ENCODE measurements at regions not wholly inside any gene's neighbourhood (a gene's known extent, or its start where the extent isn't known, plus 50 kb on each side); places are given as distances from the start of the nearest gene placed in this dataset.
"Not testable (repeated sequence)": the region's sequence is repeated elsewhere in the genome, so short reads cannot be mapped to it uniquely, and the experiment has no call there.

DNA sequence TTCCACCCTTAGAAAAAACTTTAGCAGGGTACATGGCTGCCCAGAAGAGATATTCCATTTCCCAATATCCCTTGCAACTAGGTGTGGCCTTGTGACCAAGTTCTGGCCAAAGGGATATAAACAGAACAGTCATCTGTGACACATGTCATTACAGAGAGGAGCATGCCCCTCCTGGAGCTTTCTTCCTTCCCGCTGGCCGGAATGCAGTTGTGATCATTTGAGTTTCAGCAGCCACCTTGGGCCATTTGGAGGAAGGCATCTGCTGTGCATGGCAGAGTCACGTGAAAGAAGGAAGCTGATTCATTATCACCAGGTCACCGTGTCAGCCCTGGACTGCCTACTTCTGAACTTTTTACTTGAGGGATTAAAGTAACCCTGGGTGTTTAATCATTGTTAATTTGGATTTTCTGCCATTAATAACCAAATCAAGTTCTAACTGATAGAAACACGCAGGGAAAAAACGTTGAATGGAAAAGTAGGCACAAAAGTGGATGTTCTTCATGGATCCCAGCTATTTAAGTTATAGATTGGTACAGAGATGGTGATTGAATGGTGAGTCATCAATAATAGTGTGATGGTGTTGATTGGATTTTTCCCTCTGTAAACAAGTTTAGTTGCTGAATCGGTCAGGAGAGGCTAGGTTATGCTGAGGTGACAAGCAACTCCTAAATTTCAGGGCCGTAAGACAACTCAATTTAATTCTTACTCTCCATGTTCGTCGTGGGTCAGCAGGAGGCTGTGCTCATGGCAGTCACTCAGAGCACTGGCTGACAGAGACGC, 80.7 kb upstream of the CCDC167 start:
- DNase-seq (ENCODE audit: low read depth in 2 of 2), result no peak

DNA sequence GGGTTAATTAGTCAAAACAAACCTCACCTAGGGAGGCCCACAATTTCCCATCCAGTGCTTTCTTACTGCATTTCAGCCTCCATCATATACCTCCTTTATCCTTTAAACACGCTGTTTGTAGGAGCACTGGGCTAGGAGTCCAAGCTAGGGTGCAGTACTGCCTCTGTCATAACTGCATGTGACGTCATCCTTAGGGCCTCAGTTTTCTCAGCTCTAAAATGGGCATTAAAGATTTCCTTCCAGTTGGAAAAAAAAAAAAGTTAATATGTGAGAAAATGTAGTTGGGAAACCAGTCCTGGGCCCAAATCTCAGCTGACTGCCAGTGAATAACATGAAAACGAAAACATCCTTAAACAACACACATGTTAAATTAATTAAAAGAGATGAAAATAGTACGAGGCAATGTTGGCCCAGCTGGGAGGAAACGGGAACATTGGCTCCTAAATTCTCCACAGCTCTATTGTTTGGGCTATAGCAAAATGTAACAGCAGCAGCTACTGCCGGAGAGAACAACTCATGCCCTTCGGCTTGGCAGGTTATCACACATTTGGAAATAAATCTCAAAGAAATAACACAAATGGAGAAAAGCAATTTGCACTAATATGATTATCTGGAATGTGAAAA, 79.9 kb upstream of the CCDC167 start:
- DNase-seq (ENCODE audit: low read depth in 2 of 2), result no peak

- DNase-seq (ENCODE audit: low read depth in 2 of 2), result no peak
Observed at GRCh38 chr6:37578104-37578503, 78.4 kb upstream of the CCDC167 start.

DNA sequence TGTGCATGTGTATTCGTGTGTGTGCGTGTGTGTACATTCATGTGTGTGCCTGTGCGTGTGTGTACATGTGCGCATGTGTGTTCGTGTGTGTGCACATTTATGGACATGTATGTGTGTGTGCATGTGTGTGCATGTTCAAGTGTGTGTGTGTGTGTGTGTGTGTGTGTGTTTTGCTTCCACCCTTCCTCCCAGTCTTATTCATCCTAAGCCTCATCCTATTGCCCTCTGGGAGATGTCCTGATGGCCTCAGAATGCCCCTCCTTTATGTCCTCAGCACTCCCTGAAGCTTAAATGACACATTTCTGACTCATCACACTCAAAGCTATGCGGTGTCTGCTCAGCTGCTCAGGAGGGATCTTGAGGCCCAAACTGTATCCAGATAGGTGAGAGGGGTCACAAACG, 76.6 kb upstream of the CCDC167 start:
- DNase-seq (ENCODE audit: low read depth in 2 of 2), result no peak

DNA sequence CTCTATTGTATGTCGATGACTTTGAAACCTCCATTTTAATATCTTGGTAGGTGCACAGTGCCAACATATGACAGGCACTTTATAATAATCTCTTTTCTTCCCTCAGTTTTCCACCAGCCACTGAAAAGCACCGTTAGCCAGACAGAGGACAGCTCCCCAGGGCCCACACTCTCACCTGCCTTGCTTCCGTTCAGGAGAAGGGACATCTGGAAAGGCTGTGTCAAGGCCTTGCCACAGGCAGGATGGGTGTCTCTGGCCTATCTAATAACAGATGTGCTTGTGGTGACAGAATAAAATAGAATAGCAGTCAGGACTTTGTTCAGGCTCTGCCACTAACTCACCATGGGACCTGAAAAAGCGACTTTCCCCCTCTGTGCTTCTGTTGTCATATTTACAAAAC, 75.5 kb upstream of the CCDC167 start:
- no peak for DNase-seq (ENCODE audit: low read depth in 2 of 2)

- DNase-seq (ENCODE audit: low read depth in 2 of 2), result no peak
Observed at GRCh38 chr6:37572334-37572733, 72.6 kb upstream of the CCDC167 start.

DNA sequence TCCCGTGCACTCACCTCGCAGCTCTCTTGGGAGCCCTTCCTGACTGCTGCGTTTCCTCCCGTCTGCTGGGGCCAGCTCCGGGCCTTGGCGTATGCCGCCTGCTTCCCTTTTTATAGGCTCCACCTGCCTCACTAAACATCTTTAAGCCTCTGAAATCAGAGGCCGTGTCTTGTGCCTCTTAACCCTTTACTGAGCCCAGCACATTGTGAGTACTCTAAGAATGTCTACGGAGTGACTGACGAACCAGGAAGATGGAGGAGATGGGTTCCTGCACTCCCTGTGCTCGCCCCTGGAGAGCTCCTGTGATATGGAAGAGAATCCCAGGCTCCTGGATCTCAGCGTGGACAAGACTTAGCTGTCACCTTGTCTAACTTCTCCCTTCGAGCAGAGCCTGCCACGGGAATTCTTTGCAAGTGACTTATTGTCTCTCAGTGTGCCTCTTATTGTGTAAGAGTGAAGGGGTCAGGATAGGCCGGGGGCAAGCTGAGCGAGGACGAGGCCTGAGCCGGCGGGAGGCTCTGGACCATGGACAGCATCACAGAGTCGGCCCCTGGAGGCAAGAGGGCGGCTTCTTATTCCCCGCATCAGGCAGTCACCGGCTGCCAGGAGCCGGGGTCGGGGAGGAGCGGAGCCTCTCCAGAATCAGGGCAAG, 70.9 kb upstream of the CCDC167 start:
- no peak for DNase-seq (ENCODE audit: low read depth in 2 of 2)

- no peak for DNase-seq (ENCODE audit: low read depth in 2 of 2)
Observed at GRCh38 chr6:37569743-37570481, 70.2 kb upstream of the CCDC167 start.

DNA sequence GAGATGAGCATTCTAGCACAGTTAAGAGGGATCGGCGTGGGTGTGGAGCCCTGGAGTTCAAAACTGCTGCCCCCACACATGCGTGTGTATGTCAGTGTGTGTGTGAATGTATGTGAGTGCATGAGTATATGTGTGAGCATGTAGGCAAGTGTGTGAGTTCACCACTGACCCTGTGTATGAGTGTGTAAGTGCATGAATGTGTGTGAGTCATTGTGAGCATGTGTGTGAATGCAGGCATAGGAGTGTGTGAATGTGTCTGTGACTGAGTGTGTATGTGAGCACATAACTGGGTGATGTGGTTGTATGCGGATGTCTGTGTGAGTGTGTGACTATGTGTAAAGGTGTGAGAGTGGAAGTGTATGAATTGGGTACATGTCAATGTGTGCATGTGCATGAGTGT, 69.6 kb upstream of the CCDC167 start:
- DNase-seq (ENCODE audit: low read depth in 2 of 2), result no peak

DNA sequence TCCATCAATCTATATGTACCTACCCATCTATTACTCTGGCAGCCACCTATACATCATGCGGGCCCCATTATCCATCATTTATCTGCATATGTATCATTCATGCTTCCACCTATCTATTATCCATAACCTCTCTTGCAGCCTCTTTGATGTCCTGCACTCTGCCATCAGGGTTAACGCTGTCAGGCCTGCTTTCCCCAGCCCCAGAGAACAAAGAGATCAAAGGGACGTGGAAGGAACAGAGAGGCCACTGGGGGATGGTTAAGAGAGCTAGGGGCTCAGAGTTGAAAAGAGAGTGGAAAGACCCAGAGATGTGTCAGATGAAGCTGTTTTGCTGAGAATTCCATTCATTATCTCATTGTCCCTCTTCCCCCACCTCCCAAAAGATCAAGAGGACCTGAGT, 67.3 kb upstream of the CCDC167 start:
- DNase-seq (ENCODE audit: low read depth in 2 of 2), result no peak

GRCh38 chr6:37566111-37566949, 66.6 kb upstream of the CCDC167 start:
- DNase-seq (ENCODE audit: low read depth in 2 of 2), result peak; percentile 66 to 72

DNA sequence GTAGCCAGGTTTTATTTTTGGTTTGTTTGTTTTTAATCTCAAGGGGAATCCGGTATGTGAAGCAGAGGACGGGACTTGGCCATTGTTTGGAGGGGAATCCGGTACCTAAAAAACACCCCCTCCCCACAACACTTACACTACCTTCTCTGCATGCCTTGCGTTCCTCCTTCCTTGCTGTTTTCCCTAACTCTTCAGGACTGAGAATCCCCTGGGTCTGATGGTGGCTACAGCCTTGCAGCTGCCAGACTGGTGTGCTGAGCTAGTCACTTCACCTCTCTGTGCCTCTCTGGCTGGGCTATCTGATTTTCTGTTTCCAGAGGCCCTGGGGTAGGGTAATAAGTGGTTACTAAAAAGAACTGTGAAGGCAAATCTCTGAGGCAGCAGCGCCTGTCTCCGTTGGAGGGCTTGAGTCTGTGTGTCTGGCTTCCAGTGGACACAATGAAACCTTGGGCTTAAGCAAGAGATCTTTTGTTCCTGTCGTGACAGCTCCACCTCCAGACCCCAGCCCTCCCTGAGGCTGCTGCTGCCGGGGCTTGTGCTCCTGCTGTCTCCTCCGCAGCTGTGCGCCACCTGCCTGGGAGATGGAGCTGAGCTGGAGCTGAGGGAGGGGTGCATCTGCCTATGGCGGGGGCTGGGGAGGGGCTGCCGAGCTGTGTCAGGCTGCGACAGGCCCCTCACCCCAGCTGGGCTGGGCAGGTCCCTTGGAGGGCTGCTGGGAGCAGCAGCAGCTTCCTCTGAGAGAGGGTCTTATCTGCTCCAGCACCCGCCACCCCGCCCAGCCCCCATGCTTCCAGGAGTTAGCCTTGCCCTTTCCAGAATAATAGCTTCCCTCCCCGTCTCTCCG, 65.8 kb upstream of the CCDC167 start:
- DNase-seq (ENCODE audit: low read depth in 2 of 2), result no peak

DNA sequence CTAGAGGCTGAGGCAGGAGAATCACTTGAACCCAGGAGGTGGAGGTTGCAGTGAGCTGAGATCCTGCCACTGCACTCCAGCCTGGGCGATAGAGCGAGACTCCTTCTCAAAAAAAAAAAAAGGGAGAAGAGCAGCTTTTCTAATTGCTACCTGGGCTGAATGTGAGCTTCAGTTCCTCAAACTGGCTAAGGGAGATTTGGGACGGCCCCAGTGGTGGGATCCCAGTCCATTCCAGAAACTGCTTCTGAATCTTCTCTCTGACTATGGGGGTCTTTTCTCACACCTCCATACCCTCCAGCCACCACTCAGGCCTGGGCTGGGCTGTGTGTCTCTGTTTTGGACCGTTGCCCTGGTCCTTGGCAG, 63.2 kb upstream of the CCDC167 start:
- not testable (repeated sequence) for DNase-seq (ENCODE audit: low read depth in 2 of 2)

DNA sequence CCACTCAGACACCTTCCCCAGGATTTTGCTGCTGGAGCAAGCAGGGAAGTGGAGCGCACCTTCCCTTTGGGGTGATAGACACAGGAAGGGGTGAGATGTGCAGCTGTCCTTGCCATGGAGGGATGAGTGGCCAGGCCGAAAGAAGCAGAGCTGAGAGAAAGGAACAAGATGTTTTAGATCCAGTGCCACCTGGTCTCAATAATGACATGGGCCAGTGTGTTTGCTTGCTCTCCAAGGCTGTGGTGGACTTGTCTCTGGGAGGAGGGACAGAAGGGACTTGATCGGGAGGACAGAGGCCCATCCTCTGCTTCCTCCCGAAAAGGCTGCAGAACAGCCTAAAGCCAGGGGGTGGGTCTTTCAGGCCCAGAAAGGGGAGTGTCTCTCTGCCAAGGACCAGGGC, 61.7 kb upstream of the CCDC167 start:
- DNase-seq (ENCODE audit: low read depth in 2 of 2), result no peak

DNA sequence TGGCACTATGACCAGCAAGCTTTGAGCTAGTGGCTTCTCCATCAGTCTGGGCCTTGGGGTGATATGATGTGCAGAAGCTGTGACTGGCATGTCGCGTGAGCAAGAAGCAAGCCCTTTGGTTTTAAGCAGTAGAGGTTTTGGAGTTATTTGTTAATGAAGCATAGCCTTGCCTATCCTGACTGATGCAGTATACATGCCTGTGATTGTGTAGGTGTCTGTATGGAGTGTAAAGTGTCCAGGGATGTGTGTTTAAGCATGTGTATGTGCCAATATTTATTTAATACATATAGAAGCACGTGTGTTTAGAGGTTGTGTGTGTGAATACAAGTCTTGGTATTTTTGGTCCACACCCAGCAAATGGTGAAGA, 61.0 kb upstream of the CCDC167 start:
- DNase-seq (ENCODE audit: low read depth in 2 of 2), result no peak

- no peak for DNase-seq (ENCODE audit: low read depth in 2 of 2)
Observed at GRCh38 chr6:37559501-37559900, 59.8 kb upstream of the CCDC167 start.

GRCh38 chr6:37559050-37559449, 59.4 kb upstream of the CCDC167 start:
- DNase-seq (ENCODE audit: low read depth in 2 of 2), result no peak

DNA sequence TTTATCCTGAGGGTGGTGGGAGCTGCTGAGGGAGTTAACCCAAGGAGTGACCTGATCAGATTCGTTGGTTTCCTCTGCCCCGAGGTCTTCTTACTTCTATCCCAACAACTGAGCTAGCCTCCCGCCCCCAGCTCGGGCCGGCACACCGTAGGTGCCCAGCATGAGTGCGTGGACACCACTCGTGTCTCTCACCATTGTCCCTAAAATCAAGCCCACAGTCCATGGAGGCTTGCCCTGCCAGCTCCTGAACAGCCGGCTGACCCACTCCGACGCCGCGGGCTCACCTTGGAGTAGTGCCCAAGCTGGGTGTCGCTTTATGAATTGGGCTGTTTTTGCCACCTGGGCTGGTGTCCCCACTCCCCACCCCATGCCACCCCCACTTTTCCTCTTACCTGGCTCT, 59.0 kb upstream of the CCDC167 start:
- DNase-seq (ENCODE audit: low read depth in 2 of 2), result no peak

GRCh38 chr6:37558168-37558567, 58.5 kb upstream of the CCDC167 start:
- no peak for DNase-seq (ENCODE audit: low read depth in 2 of 2)

DNA sequence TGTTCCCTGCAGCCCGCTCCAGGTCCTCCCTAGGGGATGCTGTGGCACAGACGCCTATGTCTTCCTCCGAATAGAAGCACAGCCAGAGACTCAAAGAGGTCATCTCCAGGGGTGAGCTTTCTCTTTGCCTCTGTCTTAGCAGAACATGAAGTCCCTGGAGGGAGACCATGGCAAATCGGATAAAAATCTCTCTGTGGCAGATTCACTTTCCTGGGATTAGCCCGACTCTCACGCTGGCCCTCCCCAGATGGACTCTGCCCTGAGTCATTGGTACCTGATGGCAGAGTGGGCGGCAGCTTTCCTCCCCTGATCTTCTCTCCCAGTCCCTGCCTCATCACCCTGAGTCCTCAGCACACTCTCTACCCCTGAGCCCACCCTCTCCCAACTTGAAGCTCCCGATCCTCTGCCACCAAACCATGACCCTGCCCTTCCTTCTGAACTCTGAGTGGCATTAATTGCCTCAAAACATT, 58.0 kb upstream of the CCDC167 start:
- no peak for DNase-seq (ENCODE audit: low read depth in 2 of 2)
